H1 (cell line): ENCODE measurements at regions not wholly inside any gene's neighbourhood (a gene's known extent, or its start where the extent isn't known, plus 50 kb on each side); places are given as distances from the start of the nearest gene placed in this dataset.

ENCODE experiments used
- EZH2 ChIP-seq: fragments of 200-600 bp; sonication (generic); IDR thresholded peaks from 2 replicates; pipeline ENCODE4 v1.7.1; 2012; ENCODE audit warnings: low read depth, mild to moderate bottlenecking, moderate library complexity, low read length, inconsistent platforms; ENCODE audit not compliant: severe bottlenecking
- TF ChIP-seq, protein P1 (sequence below): fragments of 300-600 bp; sonication (generic); IDR thresholded peaks from 2 replicates; pipeline ENCODE4 v1.7.1; 2012; ENCODE audit warnings: low read length, moderate library complexity, mild to moderate bottlenecking, inconsistent platforms; ENCODE audit not compliant: insufficient replicate concordance

DNA sequence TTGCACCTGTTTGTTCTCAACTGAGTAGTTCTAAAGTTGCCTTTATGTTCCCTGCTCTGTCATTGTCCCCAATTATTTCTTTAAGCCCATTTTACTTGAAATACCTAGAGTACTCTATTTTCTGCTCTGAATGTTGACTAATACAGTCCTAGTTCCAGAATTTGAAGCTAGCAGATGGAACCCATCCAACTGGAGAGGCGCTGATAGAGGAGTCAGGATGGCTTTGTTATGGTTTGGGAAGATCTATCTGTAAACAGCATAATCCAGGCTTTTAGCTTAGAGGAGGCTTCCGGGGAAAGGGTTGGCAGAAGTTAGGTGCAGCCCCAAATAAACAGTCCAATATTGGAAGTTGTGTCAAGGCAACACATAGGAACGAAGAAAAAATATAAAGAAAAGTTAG, 927.7 kb downstream of the TFAP2A start (continued):
- TF ChIP-seq, protein P1, sequence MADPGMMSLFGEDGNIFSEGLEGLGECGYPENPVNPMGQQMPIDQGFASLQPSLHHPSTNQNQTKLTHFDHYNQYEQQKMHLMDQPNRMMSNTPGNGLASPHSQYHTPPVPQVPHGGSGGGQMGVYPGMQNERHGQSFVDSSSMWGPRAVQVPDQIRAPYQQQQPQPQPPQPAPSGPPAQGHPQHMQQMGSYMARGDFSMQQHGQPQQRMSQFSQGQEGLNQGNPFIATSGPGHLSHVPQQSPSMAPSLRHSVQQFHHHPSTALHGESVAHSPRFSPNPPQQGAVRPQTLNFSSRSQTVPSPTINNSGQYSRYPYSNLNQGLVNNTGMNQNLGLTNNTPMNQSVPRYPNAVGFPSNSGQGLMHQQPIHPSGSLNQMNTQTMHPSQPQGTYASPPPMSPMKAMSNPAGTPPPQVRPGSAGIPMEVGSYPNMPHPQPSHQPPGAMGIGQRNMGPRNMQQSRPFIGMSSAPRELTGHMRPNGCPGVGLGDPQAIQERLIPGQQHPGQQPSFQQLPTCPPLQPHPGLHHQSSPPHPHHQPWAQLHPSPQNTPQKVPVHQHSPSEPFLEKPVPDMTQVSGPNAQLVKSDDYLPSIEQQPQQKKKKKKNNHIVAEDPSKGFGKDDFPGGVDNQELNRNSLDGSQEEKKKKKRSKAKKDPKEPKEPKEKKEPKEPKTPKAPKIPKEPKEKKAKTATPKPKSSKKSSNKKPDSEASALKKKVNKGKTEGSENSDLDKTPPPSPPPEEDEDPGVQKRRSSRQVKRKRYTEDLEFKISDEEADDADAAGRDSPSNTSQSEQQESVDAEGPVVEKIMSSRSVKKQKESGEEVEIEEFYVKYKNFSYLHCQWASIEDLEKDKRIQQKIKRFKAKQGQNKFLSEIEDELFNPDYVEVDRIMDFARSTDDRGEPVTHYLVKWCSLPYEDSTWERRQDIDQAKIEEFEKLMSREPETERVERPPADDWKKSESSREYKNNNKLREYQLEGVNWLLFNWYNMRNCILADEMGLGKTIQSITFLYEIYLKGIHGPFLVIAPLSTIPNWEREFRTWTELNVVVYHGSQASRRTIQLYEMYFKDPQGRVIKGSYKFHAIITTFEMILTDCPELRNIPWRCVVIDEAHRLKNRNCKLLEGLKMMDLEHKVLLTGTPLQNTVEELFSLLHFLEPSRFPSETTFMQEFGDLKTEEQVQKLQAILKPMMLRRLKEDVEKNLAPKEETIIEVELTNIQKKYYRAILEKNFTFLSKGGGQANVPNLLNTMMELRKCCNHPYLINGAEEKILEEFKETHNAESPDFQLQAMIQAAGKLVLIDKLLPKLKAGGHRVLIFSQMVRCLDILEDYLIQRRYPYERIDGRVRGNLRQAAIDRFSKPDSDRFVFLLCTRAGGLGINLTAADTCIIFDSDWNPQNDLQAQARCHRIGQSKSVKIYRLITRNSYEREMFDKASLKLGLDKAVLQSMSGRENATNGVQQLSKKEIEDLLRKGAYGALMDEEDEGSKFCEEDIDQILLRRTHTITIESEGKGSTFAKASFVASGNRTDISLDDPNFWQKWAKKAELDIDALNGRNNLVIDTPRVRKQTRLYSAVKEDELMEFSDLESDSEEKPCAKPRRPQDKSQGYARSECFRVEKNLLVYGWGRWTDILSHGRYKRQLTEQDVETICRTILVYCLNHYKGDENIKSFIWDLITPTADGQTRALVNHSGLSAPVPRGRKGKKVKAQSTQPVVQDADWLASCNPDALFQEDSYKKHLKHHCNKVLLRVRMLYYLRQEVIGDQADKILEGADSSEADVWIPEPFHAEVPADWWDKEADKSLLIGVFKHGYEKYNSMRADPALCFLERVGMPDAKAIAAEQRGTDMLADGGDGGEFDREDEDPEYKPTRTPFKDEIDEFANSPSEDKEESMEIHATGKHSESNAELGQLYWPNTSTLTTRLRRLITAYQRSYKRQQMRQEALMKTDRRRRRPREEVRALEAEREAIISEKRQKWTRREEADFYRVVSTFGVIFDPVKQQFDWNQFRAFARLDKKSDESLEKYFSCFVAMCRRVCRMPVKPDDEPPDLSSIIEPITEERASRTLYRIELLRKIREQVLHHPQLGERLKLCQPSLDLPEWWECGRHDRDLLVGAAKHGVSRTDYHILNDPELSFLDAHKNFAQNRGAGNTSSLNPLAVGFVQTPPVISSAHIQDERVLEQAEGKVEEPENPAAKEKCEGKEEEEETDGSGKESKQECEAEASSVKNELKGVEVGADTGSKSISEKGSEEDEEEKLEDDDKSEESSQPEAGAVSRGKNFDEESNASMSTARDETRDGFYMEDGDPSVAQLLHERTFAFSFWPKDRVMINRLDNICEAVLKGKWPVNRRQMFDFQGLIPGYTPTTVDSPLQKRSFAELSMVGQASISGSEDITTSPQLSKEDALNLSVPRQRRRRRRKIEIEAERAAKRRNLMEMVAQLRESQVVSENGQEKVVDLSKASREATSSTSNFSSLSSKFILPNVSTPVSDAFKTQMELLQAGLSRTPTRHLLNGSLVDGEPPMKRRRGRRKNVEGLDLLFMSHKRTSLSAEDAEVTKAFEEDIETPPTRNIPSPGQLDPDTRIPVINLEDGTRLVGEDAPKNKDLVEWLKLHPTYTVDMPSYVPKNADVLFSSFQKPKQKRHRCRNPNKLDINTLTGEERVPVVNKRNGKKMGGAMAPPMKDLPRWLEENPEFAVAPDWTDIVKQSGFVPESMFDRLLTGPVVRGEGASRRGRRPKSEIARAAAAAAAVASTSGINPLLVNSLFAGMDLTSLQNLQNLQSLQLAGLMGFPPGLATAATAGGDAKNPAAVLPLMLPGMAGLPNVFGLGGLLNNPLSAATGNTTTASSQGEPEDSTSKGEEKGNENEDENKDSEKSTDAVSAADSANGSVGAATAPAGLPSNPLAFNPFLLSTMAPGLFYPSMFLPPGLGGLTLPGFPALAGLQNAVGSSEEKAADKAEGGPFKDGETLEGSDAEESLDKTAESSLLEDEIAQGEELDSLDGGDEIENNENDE, result no peak
- TF ChIP-seq EZH2, result no peak
